GM19351 (cell line): ENCODE measurements at regions not wholly inside any gene's neighbourhood (a gene's known extent, or its start where the extent isn't known, plus 50 kb on each side); places are given as distances from the start of the nearest gene placed in this dataset.
"Not testable (repeated sequence)": the region's sequence is repeated elsewhere in the genome, so short reads cannot be mapped to it uniquely, and the experiment has no call there.

Source experiments
- ATAC-seq: cut with Tn5 transposase; IDR thresholded peaks from one replicate; pipeline ENCODE4 v1.9.1; 2021; ENCODE audit warnings: mild to moderate bottlenecking, moderate library complexity; ENCODE audit not compliant: unreplicated experiment

- ATAC-seq = no peak
These were observed 235.0 kb downstream of the TTLL2 start for GRCh38 chr6:167559675-167560479.

GRCh38 chr6:167560673-167561569, 236.0 kb downstream of the TTLL2 start:
- no peak for ATAC-seq

GRCh38 chr6:167562862-167563261, 238.0 kb downstream of the TTLL2 start:
- not testable (repeated sequence) for ATAC-seq

DNA sequence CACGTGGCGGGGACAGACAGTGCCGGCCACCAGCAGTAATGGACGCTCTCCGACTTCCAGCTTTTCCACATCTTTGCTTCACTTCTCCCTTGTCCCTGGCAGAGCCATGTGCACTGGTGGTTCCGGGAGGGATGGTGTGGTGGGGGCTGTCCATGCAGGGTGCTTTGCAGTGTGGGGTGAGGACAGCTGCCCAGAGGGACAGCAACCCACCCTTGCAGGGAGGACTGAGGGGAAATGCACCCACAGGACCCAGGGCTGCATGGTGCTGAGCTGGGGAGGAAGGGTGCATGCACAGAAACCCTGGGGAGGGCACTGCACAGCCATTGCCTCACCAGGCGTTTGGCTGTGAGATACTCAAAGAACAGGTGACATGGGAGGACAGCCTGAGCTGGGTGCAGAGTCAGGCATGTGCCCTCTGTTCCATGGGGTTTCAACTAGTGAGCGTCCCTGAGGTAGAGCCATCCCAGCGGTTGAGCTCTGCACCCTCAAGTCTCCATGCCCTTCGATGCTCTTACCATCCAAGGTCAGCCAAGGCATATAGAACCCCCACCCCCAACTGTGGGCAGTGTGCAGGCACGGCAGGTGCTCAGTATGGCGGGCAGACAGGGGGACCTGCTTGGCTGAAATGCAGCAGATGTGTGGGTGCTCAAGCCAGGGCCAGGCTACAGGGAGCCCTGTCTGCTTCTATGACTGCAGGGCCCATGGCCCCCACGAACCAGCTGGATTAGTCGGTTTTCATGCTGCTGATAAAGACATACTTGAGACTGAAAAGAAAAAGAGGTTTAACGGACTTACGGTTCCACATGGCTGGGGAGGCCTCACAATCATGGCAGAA, 239.7 kb downstream of the TTLL2 start:
- ATAC-seq = no peak

- ATAC-seq = no peak
These were observed 240.5 kb downstream of the TTLL2 start for GRCh38 chr6:167565388-167565787.

DNA sequence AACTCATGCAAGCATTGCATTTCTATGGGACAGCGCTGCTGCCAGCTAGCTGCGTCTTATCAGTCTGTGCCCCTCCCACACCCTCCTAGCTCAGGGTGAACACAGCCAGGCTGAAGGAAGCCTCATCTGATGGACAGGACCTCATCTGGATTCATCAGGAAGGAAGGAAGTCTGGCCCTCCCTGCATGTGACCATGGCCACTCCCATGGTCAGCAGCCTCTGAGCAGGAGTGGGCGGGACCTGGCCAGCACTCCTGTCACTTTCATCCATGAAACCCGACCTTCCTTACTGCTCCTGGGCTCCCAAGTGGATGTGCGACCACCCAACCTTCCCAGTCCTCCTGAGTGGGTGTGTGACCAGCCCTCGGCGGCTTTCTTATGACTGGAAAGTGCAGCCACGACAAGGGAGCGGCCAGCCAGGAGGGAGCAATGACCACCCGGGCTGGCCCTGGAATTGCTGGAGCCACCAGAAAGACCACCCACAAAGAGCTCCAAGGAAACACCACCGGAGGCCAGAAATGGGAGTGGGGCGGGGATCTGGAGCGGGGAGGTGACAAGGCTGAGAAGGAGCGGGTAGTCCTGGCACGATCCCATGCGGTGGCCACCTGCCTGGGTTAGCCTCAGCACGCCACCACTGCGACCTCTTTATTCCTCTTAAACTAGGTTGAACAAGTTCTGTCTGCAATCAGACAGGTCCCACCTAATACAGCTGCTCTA, 241.2 kb downstream of the TTLL2 start:
- ATAC-seq = no peak

- no peak for ATAC-seq
These were observed 241.8 kb downstream of the TTLL2 start for GRCh38 chr6:167566711-167567141.

GRCh38 chr6:167567142-167568033, 242.5 kb downstream of the TTLL2 start:
- ATAC-seq = no peak

DNA sequence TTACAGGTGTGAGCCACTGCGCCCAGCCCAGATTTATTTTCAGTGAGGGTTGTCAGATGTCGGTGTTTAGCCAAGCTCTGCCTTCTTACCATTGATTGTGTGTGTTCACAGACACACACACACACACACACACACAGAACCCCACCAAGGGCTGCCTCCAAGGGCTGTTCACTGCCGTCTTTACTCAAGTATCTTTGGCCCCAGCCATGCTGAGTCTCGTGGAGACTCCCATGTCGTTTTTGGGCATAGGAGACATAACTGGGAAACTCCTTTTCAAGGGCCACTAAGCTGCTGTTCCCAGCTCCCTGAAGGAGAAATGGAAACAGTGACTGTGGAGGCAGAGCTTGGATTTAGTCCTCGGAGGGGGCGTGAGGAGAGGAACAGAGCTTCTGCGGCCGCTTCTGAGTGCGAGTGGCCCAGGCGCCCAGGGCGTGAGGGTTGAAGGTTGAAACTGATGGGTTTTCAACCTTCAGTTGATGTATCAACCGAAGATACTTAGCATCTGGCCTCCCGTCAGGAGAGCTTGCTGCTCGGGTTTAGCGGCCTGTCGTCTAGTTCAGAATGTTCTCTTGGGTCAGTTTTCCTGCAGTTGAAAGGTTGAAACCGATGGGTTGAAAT, 243.6 kb downstream of the TTLL2 start:
- no peak for ATAC-seq

DNA sequence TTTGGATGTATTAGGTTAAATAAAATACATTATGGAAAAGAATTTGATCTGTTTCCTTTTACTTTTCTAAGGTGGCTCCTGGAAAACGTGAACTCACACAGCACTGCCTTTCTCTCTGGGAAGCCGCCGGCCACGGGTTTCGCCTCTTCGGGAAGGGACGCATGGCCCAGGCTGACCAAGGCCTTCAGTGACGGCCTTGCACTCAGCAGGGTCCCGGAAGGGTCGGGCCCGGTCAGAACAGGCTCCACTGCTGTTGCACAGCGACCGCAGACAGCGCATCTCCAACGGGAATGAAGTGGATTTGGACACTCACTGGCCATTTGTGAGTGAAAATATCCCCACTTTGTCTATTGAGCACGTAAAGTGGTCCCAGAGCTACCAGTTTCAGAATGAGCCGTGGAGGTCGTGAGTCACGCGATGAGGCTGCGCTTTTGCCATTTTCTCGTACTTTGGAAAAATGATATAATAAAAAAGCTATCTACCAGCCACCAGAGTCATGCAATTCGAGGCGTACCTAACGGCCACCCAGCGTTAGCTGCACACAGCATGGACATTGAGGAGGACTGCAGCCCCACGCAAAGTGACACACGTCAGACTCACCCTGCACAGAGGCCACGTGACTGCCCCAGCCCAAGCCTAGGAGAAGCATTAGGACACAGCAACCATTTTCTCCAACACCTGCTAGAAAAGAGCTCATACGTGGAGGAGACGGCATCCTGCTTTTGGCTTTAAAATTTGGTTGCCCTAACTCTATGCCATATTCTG, 244.3 kb downstream of the TTLL2 start:
- ATAC-seq = no peak

DNA sequence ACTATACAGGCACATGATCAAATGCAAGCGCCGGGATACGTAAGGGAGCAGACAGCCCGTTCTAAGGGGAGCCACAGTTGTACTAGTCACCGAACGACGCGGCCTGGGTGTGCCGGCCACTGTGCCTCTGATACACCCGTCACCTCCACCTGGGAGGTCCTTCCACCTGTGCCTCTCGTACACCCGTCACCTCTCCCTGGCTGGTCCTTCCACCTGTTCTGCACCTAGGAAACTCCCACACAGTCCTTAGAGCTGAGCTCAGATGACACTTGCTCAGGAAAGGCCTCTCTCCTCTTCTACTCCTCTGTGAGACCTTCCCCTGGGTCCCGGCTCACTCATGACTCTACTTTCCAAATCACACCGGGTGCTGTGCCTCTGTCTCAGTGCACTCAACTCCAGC, 245.0 kb downstream of the TTLL2 start:
- no peak for ATAC-seq

DNA sequence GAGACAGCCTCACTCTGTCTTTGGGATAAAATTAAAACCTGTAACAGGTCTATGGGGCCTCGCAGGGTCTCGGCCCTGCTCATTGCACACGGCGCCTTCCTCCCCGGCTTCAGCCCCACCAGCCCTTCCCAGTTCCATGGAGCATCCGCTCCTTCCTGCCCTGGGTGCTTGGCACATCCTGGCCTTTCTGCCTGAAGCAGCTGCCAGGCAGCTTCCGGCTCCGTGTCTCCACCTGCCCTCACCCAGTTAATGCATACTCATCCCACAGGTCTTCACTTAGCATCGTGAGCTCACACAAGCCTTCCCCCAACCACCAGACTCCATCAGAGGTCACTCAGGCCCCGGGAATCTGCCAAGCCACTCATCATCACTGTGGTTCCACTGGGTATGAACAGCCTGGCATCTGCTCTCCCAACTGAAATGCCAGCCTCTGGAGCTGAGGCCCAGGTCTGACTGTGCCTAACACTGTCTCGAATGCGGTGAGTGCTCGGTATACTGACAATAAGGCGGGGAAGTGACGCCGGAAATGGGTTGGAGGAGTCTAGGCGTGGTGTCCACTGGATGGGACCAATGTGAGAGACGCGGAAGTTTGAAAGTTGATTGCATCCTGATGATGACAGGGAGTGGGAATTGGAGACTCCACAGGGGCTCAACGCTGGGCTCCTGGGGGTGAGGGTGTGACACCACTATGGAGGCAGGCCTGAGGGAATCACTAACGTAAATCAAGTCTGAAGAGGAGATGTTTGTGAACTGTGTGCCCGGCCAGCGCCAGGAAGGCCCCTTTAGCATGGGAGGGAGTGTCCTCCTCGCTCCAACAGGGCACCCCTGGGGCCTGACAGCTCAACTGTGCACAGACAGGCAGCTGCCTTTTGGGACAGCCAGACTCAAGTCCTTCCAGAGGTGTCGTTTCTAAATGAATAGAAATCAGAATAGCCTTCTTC, 245.8 kb downstream of the TTLL2 start:
- no peak for ATAC-seq

DNA sequence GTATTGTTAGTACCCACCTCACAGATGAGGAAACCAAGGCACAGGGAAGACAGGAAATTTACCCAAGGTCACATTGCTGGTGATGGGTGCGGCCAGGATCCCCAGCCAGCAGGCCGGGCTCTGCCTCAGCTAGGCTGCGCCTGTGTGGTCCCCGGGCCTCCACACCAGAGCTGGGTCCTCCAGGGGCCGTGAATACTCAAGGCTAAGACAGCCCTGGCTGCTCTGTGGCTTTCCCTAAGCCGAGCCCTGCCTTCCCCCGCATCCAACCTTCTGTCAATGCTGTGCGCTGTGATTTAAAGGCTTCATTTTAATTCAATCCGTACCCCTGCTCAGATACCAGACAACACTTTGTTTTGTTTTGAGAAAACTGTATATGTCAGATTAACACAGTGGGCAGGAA, 246.7 kb downstream of the TTLL2 start:
- no peak for ATAC-seq

- ATAC-seq = no peak
These were observed 247.2 kb downstream of the TTLL2 start for GRCh38 chr6:167572106-167572505.

DNA sequence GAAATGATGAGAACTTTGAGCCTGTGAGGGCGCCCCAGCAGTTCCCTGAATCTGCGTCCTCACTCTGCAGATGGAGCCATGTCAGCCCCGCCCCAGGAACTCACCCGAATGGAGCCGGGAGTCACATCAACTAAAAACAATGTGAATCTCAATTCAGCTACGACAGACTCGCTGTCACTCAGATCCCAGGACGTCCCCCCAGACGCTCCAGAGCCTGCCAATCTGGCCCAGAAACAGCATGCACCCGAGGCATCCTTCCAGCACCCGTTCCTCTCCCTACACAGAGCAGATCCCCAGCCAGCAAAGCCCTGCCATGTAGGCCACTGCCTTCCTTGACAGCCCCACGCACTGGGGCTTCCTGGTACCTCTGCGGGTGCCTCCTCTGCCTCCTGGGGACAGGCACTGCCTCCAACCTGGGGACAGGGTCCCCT, 248.0 kb downstream of the TTLL2 start:
- no peak for ATAC-seq

DNA sequence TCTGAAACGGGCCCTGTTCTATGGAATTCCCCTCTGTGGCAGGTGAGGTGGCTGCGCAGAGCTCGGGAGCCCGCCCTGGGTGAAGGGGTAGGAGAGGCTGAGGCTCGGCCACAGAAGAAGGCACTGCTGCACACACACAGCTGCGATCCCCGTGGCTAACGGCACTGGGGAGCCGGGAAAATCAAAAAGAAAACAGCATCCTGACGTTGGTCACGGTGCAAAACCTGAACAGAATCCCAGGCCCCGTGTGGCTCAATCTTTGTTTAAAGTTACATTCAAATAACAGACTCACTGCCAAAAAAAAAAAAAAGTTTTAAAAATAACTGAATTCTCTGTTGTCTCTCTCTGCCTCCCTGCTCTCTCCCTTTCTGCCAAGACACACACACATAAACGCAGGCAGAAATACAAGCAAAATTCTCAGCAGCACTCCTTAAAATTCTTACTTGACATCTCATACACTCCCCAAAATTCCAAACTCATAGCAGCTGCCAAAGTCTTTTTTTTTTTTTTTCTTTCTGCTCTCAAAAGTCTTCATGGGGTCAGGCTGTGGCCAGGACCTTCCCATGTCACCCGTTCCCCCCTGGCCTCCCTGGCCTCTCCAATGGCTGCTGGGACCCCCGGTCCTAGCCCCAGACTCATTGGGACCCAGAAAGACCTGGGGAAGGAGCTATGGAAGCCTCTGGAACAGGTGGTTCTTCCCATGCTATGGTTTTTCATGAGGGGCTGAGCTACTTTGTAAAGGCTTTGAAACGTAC, 248.8 kb downstream of the TTLL2 start:
- no peak for ATAC-seq
